G401.6 (cell line): ENCODE measurements at regions not wholly inside any gene's neighbourhood (a gene's known extent, or its start where the extent isn't known, plus 50 kb on each side); places are given as distances from the start of the nearest gene placed in this dataset.

ENCODE experiments used
- FAIRE-seq: peaks from 2 replicates; lab custom pipeline; 2012; peaks lifted over from hg19 to GRCh38; lab: Jason Lieb, UNC

DNA sequence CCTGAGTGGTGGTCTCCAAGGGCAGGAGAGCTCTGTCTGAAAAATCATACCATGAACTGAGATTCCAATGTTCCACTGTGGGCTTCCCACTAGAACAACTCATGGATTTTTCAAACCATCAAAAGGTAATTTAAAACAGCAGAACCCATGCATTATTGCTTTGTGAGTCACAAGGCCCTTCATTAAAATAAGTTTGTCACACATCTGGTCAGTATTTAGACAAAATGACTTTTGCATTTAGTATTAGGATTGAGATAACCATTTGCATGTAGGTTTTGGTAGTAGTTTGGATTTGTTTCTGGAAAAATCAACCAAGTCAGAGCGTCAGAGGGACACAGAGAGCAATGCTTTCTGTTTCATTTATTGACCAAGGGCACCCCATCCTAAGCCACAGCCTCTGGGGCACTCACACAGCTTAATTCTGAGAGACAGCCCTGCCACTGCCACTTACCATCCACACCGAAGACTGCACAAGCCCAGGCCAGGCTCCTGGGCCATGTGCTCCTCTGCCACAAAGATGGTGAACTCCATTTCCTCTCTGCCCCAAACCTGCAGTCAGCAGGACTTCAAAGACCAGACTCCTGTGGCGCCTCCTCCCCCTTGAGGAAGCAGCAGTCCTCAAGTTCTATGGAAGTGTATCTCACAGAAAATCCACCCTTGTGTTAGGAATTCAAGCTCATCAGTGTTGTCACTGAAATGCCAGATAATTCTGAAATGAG is 132.6 kb upstream of the DUSP10 start:
- no peak for FAIRE-seq

DNA sequence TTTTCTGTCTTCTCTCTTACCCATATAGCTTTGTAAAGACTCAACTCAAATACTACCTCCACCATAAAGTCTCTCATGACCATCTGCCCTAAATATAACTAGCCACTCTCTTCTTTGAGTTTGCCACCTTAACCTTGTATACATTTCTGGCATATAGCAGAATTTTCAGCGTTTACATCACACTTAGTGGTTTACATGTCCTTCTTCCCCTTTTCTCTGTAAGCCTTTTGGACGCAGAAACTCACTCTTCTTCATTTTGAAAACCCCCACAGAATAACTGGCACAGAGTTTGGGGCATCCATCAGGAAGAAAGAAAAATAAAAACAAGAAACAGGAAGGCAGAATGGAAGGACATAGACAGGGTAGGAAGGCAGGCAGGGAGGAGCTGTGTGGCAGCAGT is 131.8 kb upstream of the DUSP10 start:
- no peak for FAIRE-seq

DNA sequence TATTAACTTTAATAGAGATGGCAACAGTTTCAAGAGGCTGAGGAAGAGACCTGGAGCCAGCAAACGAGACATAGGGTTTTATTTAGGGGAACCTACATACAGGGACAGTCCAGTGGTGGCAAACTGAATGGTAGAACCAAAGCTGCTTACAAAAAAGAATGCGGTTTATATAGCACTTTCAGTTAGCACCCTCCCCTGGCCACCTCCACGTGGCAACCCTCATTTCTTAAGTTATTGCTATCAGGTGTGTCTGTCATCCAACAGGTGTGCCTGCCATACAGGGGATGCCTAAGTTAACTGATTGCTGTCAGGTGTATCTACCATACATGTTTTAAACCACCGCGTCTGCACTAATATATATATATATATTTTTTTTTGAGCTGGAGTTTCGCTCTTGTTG is 129.2 kb upstream of the DUSP10 start:
- no peak for FAIRE-seq

DNA sequence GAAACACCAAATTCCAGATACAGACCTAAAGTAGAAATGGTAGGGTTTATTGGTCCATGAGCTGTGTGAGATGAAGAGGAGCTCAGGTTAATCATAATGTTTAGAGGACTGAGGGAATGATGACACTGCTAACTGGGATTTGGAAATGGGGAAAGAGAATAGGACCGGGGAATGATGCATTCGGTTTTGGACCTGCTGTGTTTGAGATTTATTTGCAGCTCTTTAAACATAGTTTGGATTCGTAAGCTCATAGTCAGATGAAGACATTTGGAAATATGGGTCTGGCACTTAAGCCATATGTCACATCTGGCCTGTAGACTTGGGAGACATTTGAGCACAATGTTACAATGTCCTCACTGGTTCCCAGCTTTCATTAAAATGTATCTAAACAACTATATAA is 127.9 kb upstream of the DUSP10 start:
- no peak for FAIRE-seq

DNA sequence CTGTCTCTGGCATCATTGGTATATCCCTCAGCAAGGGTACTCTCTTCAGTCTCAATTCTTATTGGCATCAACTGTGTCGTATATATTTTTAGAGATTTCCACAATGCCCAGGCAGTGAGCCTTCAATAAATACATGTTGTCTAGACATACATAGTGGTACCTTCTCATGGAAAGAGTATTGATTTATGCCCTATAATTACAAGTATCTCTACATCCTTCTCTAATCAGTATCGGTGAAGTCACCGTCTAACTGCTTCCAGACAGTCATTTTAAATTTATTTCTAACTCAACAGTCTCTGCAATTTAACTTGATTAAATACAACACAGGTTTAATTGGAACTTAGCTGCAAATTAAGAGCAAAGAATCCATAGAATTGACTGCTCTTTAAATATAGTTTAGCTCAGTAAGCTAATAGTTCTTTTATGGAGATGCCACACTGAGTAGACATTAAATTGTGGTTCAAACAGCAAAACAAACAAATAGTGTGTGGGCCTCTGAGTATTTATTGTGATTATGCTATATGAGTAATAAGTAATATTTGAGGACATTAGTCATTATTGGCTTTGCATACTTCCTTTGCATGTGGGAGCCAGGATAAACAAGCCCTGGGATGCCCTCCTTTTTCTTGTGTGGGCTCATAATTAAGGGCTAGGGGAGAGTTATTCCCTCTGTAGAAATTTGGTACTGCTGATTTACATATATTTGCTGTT is 126.9 kb upstream of the DUSP10 start:
- FAIRE-seq = no peak

DNA sequence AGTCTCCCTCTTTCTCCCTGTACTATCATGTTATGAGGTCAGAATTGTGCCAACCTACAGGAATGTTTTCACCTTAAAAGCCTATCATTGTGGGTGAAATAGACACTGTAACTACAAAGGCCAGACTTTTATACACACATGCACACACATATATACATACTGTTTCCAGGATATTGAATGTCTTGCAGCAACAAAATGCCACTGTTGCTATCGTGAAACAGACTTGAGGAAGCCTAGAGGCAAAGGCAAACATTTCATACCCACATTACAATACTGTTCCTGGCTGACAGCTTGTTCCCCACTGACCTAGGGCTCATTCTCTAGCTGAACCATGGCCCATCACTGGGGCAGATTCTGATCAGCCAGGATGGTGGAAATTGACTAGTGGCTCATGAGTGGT is 125.1 kb upstream of the DUSP10 start:
- FAIRE-seq = no peak

DNA sequence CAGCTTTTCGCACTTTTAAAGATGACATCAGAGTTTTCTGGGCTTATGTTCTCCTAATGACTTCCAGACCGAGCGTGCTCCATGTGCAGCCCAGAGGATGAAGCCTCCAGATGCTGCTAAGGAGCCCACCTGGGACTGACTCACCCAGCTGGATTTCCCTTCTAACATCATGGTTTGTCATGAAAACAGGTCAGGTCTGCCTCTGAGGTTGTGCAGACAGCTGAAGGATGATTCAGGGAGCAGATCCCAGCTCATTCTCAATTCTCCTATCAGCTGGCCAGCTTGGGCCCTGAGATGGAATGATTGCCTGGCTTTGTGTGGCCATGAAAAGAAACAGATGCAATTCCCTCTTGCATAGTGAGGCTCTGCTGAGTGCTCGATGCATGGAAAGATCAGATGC is 123.9 kb upstream of the DUSP10 start:
- no peak for FAIRE-seq

DNA sequence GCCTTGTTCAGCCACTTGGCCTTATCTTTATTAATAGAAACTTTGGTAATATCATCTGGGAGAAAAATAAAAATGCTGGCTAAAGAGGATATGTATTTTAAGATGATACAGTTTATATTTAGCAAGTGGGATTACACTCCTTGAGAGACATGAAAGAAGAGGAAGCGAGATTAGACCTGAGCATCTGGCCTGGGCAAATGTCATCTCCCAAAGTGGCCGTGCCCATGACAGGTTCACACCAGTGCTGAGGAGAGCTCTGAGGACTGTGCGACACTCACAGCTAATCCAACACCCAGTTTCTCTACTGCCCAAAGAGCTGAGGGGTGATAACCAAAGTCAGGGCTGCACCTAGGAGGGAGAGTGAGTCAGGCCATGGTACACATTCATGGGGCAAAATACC is 121.7 kb upstream of the DUSP10 start:
- no peak for FAIRE-seq

DNA sequence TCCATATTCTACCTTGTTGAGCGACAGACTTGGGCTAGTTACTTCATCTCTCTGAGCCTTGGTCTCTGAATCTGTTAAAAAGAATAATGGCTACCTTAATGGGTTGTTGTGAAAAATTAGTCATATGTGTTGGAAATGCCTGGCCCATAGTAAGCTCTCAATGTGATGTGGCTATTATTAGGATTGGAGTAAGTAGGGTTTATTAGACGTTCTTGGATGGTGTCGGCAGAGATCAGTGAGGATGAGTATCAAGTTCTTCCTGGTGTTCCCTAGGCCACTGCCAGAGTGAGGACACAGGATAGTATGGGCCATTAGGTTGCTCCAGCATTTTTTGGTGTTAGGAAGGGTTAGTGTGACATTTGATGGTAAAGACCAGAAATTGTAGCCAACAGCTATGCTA is 121.1 kb upstream of the DUSP10 start:
- no peak for FAIRE-seq

DNA sequence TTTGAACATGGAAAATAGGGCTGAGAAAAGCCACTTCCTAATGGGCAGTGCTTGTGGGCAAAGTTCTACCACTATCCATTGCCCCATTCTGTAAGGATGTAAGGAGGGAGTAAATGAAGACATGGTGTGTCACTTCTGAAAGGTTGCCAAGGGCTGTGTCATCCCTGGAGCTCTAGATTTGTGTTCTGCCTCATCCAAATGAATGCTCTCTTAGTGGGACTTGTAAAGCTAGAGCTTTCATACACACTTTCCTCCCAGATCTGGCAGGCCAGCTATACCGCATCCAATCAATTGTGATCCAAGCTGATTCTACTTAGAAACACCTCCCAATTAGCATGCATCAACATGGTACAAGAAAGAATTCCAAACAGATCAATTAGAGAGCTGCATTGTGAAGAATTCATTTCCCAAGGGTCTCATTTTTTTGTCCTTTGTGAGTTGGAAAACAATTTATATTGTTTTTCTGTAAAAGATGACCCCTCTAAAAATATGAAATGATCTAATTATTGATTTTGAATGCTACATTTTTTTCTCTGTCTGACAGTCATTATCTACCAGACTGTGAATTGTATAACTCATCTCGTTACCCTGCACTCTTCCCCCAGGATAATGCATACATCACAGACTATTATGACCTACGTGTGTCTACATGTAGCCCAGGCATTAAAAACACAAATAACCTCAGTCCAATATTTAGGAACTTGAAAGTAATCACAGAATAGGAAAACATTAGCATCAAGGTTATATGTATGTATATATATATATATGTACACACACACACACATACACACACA is 117.1 kb upstream of the DUSP10 start:
- FAIRE-seq = no peak

DNA sequence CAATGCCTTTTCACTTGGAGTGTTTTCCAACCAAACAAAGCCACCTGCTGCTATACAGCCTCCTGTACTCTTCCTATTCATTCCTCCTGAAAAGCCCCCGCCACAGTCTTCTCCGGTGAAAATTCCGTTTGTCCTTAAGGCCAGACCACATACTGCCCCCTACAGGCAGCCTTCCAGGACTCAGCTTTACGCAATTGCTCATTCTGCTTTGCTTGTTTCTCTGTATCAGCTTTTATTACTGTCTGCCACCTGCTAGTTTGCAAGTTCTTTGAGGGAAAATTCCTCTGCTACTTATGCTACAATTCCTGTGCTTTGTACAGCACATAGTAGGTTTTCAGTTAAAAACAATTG is 115.2 kb upstream of the DUSP10 start:
- peak; percentile 3 for FAIRE-seq

DNA sequence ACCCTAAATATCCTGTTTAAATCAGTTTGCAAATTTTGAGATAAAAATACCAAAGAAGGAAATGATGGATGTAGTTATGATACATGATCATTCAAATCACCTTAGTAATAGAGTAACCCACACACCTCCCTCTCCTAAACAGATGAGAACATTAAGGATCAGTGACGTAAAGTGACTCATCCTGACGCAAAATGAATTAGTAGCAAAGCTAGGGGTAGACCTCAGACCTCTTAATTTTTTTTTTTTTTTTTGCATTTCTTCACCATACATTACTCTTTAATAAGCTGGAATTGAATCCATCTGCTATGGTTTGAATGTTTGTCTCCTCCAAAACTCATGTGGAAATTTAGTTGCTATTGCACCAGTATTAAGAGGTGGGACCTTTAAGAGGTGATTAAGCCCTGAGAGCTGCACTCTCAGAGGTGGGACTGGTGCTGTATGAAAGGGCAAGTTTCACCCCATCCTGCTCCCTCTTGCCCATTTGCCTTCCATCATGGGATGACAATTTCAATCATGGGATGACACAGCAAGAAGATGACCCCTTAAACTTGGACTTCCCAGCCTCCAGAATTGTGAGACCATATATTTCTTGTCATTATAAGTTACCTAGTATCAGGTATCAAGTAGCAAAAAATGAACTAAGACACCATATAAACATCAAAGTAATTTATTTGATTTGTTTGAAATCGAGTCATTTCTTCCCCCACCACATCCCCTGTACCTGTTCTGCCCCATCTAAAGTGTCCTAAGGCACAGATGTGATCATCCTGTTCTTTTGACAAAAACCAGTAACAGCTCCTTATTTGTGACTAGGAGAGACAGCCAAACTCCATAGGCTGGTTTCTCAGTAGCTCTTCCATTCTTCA is 114.6 kb upstream of the DUSP10 start:
- FAIRE-seq = no peak

DNA sequence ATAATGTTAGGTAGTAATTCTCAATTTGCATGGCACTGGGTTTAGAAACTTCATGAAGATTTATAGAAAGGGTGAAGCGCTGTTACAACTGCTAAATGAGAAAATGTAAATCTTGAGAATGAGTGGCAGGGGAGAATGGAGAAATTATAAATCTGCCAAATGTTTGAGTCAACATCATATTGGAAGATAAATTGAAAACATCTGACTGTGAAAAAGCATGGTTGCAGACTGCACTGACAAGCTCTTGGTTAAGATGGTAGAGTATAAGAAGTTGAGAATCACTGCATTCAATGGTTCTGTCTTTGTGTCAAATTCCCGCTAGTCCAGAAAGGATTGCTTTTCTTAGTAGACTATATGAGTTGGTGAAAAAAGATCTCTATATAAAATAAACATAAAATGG is 113.3 kb upstream of the DUSP10 start:
- no peak for FAIRE-seq

DNA sequence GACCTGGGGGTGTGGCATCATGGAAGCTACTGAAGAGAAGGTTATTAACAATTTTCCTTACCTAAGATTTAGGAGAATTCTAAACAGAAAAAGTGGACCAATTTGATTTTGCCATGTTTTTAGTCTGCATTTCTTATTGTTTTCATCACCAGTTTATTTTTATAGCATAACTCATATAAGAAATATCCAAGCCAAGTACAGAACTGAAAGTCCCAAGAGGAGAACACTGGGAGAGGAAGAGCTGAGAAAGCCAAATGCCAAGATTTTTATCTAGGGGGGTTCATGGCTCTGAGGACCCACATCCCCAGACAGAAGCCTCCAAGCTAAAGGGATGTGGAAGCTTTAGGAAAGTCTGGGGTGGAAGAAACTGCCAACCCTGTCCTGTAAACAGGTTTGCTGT is 109.4 kb upstream of the DUSP10 start:
- FAIRE-seq = no peak

DNA sequence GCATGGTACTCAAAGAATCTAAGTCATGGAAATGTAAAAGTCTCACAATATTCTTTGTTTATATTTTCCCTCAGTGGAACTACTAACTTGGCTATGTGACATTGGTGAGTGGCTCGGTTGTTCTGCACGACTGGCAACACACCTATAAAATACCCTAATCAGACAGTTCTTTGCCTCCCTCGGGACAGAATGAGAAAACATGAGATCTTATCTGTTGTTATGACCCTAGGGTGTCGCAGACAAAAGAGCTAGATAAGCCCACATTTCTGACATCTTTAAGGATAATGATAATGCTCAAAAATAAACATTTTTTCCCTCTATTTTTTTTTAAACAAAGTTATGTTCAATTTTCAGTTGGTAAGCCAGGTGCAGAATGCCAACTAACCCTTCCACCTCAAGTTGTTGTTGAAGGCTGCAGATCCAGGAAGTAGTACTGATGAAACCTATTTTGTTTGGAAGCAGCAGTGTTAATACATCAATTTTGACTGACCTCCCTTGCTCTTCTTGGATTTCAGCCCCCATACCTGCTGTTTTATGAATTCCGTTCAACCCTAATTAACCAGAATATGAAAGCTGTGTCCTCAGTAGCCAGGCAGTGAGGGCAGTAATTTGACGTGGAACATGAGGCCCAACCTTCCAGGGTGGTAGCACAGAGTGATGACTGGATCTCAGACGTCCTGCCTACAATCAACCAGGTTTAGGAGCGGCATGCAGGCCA is 108.7 kb upstream of the DUSP10 start:
- FAIRE-seq = no peak

DNA sequence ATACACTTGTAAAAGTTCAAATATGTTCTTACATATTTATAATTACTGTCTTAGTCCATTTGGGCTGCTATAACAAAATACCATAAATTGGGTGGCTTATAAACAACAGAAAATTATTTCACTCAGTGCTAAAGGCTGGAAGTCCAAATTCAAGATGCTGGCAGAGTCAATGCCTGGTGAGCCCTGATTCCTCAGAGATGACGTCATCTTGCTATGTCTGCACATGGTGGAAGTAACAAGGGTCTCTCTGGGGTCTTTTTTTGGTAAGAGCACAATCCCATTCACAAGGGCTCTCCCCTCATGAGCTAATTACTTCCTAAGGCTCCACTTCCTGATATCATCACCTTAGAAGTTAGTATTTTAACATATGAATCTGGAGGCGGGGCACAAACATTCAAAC is 108.0 kb upstream of the DUSP10 start:
- FAIRE-seq = no peak

DNA sequence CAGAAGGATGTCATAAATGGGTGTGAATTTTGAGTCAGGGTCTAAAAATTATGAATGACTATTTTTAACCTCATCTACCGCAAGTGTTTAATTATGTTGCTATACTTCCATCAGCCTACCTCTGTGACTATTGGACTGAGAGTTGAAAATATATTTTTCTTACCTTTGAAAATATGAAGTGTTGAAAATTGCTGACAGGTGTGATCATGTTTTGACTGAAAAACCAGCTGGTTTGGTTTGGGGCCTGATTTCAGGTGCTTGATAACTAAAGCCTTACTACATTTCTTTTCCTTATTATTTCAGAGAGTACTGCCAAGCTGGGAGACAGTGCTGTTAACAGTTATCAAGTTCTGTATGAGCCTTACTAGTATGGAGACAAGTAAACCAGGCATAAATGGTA is 107.2 kb upstream of the DUSP10 start:
- FAIRE-seq = no peak

DNA sequence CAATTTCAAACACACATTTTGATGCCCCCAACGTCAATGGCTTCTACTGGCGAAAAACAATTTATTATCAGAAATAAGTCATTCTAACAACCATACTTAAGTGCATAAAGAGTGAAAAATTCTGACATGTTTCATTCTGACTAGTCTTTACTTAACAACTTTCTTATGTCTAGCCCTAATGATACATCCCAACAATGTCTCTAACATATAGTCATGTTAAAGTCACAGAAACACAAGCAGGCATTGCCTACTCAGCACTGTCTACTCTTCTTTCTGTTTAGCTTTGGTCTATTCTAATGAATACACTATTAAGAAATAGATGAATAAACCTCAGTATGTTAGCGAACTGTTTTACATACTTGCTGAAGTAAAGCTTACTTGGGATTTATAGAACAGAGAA is 105.8 kb upstream of the DUSP10 start:
- FAIRE-seq = no peak

DNA sequence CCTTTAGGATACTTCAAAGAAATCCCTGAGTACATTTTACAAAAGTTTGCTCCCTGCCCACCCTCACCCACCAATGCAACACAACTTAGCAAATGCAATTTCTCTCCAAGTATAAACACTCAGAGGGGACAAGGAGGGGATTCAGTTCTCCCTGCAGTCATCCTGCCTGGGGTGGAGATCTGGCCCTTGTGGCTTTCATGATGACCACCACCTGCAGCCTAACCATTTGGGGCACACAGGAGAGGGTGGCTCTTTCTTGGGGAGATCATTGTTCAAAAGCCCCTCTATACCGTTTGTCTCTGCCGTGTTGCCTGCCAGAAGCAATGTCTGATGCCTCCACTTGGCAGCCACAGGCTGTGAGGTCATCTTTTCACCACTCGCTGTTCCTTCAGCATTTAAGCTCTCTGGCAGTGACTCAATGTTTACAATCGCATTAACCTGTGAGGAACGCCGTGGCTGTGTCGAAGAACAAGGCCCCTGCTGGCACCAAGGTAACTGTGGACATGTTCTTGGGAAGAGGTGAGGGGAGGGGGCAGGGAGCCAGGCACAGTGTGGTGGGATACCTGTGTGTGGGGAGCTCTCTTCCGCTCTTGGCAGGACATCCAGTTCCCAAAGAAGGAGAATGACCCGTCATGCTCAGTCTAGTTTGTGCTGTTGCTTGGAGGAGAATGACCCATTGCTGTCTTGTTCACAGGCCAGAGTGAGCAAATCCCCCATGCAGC is 103.9 kb upstream of the DUSP10 start:
- no peak for FAIRE-seq

DNA sequence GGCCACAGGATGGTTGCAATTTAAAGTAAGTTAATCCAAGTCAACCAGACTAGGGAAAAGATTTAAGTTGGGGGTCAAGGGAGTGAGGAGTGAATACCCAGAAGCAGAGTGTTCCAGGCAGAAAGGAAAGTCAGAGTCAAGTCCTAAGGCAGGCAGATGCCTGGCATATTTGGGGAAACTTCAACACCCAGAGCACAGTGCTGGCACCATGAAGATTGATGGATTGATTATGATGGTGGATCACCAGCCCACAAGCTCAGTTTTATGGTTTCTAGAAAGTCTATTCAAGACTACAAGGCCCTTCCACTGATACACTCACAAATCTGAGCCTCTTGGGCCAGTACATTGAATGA is 100.1 kb upstream of the DUSP10 start:
- FAIRE-seq = no peak

DNA sequence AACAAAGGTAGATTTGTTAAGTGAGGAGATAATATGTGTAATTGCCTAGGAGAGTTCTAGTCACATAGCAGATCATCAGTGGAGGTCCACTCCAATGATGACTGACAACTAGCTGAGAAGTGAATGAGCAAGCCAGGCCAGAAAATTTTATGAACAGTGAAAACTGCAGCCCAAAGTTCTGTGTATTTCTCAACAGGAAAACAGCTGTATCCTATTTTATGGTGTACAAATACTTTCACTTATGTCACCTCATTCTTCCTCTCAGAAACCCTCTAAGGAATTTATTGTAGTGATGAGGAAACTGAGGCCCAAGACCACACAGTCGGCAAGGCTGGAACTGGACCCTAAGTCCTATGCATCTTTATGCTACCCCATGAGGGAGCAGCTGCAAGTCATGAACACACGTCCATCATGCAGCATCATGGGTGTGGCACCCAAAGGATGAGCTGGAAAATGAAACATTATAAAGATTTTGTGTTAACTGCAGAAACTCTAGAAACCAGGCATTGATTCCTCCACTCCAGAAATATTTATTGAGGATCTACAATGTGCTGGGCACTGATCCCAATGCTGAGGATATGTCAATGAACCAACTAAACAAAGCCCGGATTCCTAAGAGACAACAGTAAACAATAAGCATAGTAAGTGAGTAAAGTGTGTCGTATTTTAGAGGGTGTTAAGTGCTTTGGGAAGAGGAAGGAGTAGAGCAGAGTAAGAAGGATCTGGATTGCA is 99.5 kb upstream of the DUSP10 start:
- FAIRE-seq = no peak
